HL-60 (cell line): ENCODE measurements at regions not wholly inside any gene's neighbourhood (a gene's known extent, or its start where the extent isn't known, plus 50 kb on each side); places are given as distances from the start of the nearest gene placed in this dataset.

ENCODE experiments used
- DNase-seq, 2 experiments: peaks; one replicate each; pipeline ENCODE4 v3.0.0-alpha.2; 2010 to 2020; ENCODE audit warnings: low read depth in 1 of 2, low spot score in 1 of 2
- H3K27ac ChIP-seq: fragments of 250-450 bp; sonication (Bioruptor Pico); replicated peaks from 2 replicates; pipeline ENCODE4 v1.5.1; 2020; ENCODE audit warnings: mild to moderate bottlenecking, moderate library complexity
- H3K27me3 ChIP-seq: fragments of 250-450 bp; sonication (Bioruptor Pico); 2 replicates; pipeline ENCODE4 v1.5.1; 2021; ENCODE audit warnings: mild to moderate bottlenecking, moderate library complexity; ENCODE audit not compliant: insufficient read depth, poor library complexity, severe bottlenecking
- H3K4me3 ChIP-seq: replicated peaks from 2 replicates; pipeline ENCODE4 v1.5.1; 2011; ENCODE audit warnings: mild to moderate bottlenecking, control low read depth, low read length; ENCODE audit not compliant: insufficient read depth
- GABPA ChIP-seq: IDR thresholded peaks from 2 replicates; pipeline ENCODE4 v1.6.1; 2012; ENCODE audit warnings: low read depth
- POLR2AphosphoS5 ChIP-seq: IDR thresholded peaks from 2 replicates; pipeline ENCODE4 v1.6.1; 2012; ENCODE audit warnings: low read depth
- SPI1 ChIP-seq: IDR thresholded peaks from 2 replicates; pipeline ENCODE4 v1.6.1; 2012; ENCODE audit warnings: low read depth, mild to moderate bottlenecking, borderline replicate concordance
- TF ChIP-seq, protein P1 (sequence below): IDR thresholded peaks from 2 replicates; pipeline ENCODE4 v1.6.1; 2012; ENCODE audit warnings: low read depth; ENCODE audit not compliant: insufficient replicate concordance
- TF ChIP-seq, protein P2 (sequence below): IDR thresholded peaks from one replicate; pipeline ENCODE4 v1.5.1; 2011; ENCODE audit warnings: low read length, control low read depth, inconsistent platforms; ENCODE audit not compliant: insufficient read depth

DNA sequence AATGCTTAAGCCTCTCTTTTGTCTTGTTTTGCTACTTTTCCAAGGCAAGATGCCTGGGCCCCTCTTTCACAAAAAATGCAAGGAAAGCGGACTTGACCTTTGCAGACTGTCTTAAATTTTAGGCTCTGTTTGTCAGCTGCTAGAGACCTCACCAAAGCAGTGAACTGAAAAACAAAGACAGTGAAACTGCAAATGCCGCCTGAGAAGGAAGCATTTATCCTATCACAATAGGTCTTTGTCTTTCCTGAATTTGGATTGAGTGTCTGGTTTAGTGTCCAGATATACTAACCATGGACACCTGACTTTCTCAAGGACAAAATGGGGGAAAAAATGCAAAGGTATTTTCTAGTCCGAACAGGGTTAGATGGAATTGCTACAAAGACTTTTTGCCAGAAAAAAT lies 256.9 kb downstream of the INHBA start:
- no peak for DNase-seq
- no peak for TF ChIP-seq SPI1
- TF ChIP-seq POLR2AphosphoS5, result no peak
- TF ChIP-seq GABPA, result no peak
- TF ChIP-seq, protein P1, sequence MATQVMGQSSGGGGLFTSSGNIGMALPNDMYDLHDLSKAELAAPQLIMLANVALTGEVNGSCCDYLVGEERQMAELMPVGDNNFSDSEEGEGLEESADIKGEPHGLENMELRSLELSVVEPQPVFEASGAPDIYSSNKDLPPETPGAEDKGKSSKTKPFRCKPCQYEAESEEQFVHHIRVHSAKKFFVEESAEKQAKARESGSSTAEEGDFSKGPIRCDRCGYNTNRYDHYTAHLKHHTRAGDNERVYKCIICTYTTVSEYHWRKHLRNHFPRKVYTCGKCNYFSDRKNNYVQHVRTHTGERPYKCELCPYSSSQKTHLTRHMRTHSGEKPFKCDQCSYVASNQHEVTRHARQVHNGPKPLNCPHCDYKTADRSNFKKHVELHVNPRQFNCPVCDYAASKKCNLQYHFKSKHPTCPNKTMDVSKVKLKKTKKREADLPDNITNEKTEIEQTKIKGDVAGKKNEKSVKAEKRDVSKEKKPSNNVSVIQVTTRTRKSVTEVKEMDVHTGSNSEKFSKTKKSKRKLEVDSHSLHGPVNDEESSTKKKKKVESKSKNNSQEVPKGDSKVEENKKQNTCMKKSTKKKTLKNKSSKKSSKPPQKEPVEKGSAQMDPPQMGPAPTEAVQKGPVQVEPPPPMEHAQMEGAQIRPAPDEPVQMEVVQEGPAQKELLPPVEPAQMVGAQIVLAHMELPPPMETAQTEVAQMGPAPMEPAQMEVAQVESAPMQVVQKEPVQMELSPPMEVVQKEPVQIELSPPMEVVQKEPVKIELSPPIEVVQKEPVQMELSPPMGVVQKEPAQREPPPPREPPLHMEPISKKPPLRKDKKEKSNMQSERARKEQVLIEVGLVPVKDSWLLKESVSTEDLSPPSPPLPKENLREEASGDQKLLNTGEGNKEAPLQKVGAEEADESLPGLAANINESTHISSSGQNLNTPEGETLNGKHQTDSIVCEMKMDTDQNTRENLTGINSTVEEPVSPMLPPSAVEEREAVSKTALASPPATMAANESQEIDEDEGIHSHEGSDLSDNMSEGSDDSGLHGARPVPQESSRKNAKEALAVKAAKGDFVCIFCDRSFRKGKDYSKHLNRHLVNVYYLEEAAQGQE, result no peak
- TF ChIP-seq, protein P2, sequence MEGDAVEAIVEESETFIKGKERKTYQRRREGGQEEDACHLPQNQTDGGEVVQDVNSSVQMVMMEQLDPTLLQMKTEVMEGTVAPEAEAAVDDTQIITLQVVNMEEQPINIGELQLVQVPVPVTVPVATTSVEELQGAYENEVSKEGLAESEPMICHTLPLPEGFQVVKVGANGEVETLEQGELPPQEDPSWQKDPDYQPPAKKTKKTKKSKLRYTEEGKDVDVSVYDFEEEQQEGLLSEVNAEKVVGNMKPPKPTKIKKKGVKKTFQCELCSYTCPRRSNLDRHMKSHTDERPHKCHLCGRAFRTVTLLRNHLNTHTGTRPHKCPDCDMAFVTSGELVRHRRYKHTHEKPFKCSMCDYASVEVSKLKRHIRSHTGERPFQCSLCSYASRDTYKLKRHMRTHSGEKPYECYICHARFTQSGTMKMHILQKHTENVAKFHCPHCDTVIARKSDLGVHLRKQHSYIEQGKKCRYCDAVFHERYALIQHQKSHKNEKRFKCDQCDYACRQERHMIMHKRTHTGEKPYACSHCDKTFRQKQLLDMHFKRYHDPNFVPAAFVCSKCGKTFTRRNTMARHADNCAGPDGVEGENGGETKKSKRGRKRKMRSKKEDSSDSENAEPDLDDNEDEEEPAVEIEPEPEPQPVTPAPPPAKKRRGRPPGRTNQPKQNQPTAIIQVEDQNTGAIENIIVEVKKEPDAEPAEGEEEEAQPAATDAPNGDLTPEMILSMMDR, result no peak
- no peaks in the 10 kb centered on the region for H3K27me3 ChIP-seq
- no peak overlapping the region for H3K4me3 ChIP-seq
- H3K27ac ChIP-seq, result no peak overlapping the region

DNA sequence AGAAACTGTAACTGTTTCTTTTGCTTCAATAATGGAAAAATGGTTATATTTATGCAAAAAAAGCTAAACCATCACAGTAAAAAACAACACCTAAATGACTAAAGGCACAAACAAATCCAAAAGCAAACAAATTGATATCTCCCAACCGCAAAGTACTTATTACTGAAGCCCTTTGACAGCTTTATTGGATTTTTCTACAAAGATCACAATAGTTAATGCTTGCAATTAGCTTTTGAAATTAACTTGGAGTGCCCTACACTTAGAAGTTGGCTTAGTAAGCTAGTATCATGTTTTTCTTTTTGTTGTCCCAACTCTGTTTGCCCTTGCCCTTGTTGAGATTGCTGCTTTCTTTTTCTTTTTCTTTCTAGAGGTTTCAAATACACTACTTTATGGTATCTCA lies 257.5 kb downstream of the INHBA start:
- TF ChIP-seq, protein P2, result no peak
- TF ChIP-seq, protein P1, result no peak
- TF ChIP-seq POLR2AphosphoS5 (no peak), GABPA (no peak), SPI1 (no peak)
- no peak for DNase-seq

DNA sequence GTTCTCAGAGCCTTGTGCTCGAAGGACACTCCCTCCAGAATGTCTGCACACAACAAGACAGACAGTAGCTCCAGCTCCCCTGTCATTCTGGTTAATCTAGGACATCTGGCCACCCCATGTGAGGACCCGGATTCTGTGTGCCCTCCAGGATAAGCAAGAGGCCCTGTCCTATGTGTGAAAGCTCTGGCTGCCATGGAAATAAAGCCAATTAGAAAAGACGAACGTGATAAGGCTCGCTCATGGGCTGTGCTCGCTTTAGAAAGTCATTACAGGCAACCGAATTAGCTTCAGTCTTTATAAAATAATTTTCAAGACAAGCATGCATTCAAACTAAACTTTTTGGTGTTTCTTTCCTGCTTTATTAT lies 263.4 kb downstream of the INHBA start:
- no peak for DNase-seq
- TF ChIP-seq, protein P2, result no peak
- no peak for TF ChIP-seq SPI1
- no peak for TF ChIP-seq GABPA
- TF ChIP-seq, protein P1, result no peak
- TF ChIP-seq POLR2AphosphoS5, result no peak
- H3K4me3 ChIP-seq, result no peak overlapping the region
- H3K27me3 ChIP-seq, result no peaks in the 10 kb centered on the region
- no peak overlapping the region for H3K27ac ChIP-seq

More for the DNA sequence above, 257.5 kb downstream of the INHBA start:
- Histone ChIP-seq H3K4me3 (no peak overlapping the region), H3K27ac (no peak overlapping the region), H3K27me3 (no peaks in the 10 kb centered on the region)
